Esophagus muscularis mucosa (tissue), 4 donors: ENCODE measurements at regions not wholly inside any gene's neighbourhood (a gene's known extent, or its start where the extent isn't known, plus 50 kb on each side); places are given as distances from the start of the nearest gene placed in this dataset.

Experiments
- EP300 ChIP-seq: sonication (generic); formaldehyde crosslinking; IDR thresholded peaks from one replicate; pipeline ENCODE4 v1.6.1; 2017; ENCODE audit warnings: antibody characterized with exemption
- POLR2A ChIP-seq: fragments of 450-650 bp; IDR thresholded peaks from one replicate; pipeline ENCODE4 v1.6.1; 2017; ENCODE audit warnings: antibody characterized with exemption, moderate library complexity, mild to moderate bottlenecking, low read depth
- POLR2AphosphoS5 ChIP-seq, 2 donors: sonication (generic); formaldehyde crosslinking; IDR thresholded peaks; one replicate each; pipeline ENCODE4 v1.6.1; 2017; ENCODE audit warnings: antibody characterized with exemption in 2 of 2
- TF ChIP-seq, protein P1 (sequence below), 3 experiments: fragments of 200-600 bp in 2 of 3; fragments of 450-650 bp in 1 of 3; sonication (generic) in 2 of 3; IDR thresholded peaks; one replicate each; pipeline ENCODE4 v1.5.1; 2017 to 2019; ENCODE audit warnings: antibody characterized with exemption in 3 of 3, mild to moderate bottlenecking in 2 of 3, moderate library complexity in 1 of 3

DNA sequence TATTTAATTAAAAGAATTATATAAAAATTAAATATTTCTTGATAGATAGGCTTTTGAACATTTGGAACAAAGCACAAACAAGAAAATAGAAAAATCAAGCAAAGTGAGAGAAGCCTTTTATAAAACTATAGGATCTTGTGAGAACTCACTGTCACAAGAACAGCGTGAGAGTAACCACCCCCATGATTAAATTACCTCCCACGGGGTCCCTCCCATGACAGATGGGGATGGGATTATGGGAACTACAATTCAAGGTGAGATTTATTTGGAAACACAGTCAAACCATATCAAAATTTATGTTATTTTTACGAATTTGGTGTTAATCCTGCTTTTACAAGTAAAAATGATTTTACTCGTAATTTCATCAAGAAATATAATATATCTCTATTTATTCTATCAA is 1136.1 kb upstream of the POT1 start:
- TF ChIP-seq, protein P1, sequence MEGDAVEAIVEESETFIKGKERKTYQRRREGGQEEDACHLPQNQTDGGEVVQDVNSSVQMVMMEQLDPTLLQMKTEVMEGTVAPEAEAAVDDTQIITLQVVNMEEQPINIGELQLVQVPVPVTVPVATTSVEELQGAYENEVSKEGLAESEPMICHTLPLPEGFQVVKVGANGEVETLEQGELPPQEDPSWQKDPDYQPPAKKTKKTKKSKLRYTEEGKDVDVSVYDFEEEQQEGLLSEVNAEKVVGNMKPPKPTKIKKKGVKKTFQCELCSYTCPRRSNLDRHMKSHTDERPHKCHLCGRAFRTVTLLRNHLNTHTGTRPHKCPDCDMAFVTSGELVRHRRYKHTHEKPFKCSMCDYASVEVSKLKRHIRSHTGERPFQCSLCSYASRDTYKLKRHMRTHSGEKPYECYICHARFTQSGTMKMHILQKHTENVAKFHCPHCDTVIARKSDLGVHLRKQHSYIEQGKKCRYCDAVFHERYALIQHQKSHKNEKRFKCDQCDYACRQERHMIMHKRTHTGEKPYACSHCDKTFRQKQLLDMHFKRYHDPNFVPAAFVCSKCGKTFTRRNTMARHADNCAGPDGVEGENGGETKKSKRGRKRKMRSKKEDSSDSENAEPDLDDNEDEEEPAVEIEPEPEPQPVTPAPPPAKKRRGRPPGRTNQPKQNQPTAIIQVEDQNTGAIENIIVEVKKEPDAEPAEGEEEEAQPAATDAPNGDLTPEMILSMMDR (IDR thresholded peaks at IDR 0.05): no peak
- TF ChIP-seq POLR2AphosphoS5 (IDR thresholded peaks at IDR 0.05) (no peak), POLR2A (no peak), EP300 (no peak)
